ENCODE measurements at regions not wholly inside any gene's neighbourhood (a gene's known extent, or its start where the extent isn't known, plus 50 kb on each side); places are given as distances from the start of the nearest gene placed in this dataset.

- no CpG with 5 or more reads among the region's 2 CpGs for WGBS (ENCODE audit: insufficient coverage, insufficient read length)
- H3K27ac ChIP-seq (ENCODE audit: low read length) = no peak overlapping the region
- no peaks in the 10 kb centered on the region for H3K9me3 ChIP-seq (ENCODE audit: control insufficient read depth, insufficient read depth, low read length)
- H3K27me3 ChIP-seq (ENCODE audit: control insufficient read depth, insufficient read depth, low read length) = no peaks in the 10 kb centered on the region
- DNase-seq (ENCODE audit: low read depth, low spot score) = no peak
- no peaks in the 10 kb centered on the region for H3K36me3 ChIP-seq (ENCODE audit: control insufficient read depth, insufficient read depth, low read length)
- no peaks in the 10 kb centered on the region for H3K4me1 ChIP-seq (ENCODE audit: control insufficient read depth, insufficient read depth, low read length)
- no peak overlapping the region for H3K4me3 ChIP-seq (ENCODE audit: low read length)
Measured at GRCh38 chr13:53321296-53321801, 292.7 kb downstream of the OLFM4 start.

GRCh38 chr13:53324656-53325055 lies 296.0 kb downstream of the OLFM4 start:
- Histone ChIP-seq H3K4me3 (ENCODE audit: low read length) (no peak overlapping the region), H3K9me3 (ENCODE audit: control insufficient read depth, insufficient read depth, low read length) (no peaks in the 10 kb centered on the region), H3K36me3 (ENCODE audit: control insufficient read depth, insufficient read depth, low read length) (no peaks in the 10 kb centered on the region), H3K27me3 (ENCODE audit: control insufficient read depth, insufficient read depth, low read length) (no peaks in the 10 kb centered on the region), H3K27ac (ENCODE audit: low read length) (no peak overlapping the region), H3K4me1 (ENCODE audit: control insufficient read depth, insufficient read depth, low read length) (no peaks in the 10 kb centered on the region)
- no peak for DNase-seq (ENCODE audit: low read depth, low spot score)
- no CpG with 5 or more reads among the region's 2 CpGs for WGBS (ENCODE audit: insufficient coverage, insufficient read length)

GRCh38 chr13:53326716-53327115 lies 298.1 kb downstream of the OLFM4 start:
- Histone ChIP-seq H3K4me3 (ENCODE audit: low read length) (no peak overlapping the region), H3K4me1 (ENCODE audit: control insufficient read depth, insufficient read depth, low read length) (no peaks in the 10 kb centered on the region), H3K36me3 (ENCODE audit: control insufficient read depth, insufficient read depth, low read length) (no peaks in the 10 kb centered on the region), H3K9me3 (ENCODE audit: control insufficient read depth, insufficient read depth, low read length) (no peaks in the 10 kb centered on the region), H3K27ac (ENCODE audit: low read length) (no peak overlapping the region), H3K27me3 (ENCODE audit: control insufficient read depth, insufficient read depth, low read length) (no peaks in the 10 kb centered on the region)
- no CpG with 5 or more reads among the region's 1 CpG for WGBS (ENCODE audit: insufficient coverage, insufficient read length)
- DNase-seq (ENCODE audit: low read depth, low spot score) = no peak

GRCh38 chr13:53327680-53328315 lies 299.2 kb downstream of the OLFM4 start:
- no peaks in the 10 kb centered on the region for H3K9me3 ChIP-seq (ENCODE audit: control insufficient read depth, insufficient read depth, low read length)
- no peaks in the 10 kb centered on the region for H3K36me3 ChIP-seq (ENCODE audit: control insufficient read depth, insufficient read depth, low read length)
- no CpG with 5 or more reads among the region's 4 CpGs for WGBS (ENCODE audit: insufficient coverage, insufficient read length)
- no peak for DNase-seq (ENCODE audit: low read depth, low spot score)
- H3K27me3 ChIP-seq (ENCODE audit: control insufficient read depth, insufficient read depth, low read length) = no peaks in the 10 kb centered on the region
- no peaks in the 10 kb centered on the region for H3K4me1 ChIP-seq (ENCODE audit: control insufficient read depth, insufficient read depth, low read length)
- no peak overlapping the region for H3K27ac ChIP-seq (ENCODE audit: low read length)
- no peak overlapping the region for H3K4me3 ChIP-seq (ENCODE audit: low read length)

- WGBS (ENCODE audit: insufficient coverage, insufficient read length) = no CpG with 5 or more reads among the region's 4 CpGs
- Histone ChIP-seq H3K27ac (ENCODE audit: low read length) (no peak overlapping the region), H3K27me3 (ENCODE audit: control insufficient read depth, insufficient read depth, low read length) (no peaks in the 10 kb centered on the region; the same call in 1 of the 2 replicates), H3K36me3 (ENCODE audit: control insufficient read depth, insufficient read depth, low read length) (no peaks in the 10 kb centered on the region), H3K4me1 (ENCODE audit: control insufficient read depth, insufficient read depth, low read length) (no peaks in the 10 kb centered on the region; the same call in 1 of the 2 replicates), H3K9me3 (ENCODE audit: control insufficient read depth, insufficient read depth, low read length) (no peaks in the 10 kb centered on the region), H3K4me3 (ENCODE audit: low read length) (no peak overlapping the region)
- DNase-seq (ENCODE audit: low read depth, low spot score) = no peak
Measured at GRCh38 chr13:53336441-53337160, 308.0 kb downstream of the OLFM4 start.

- Histone ChIP-seq H3K27ac (ENCODE audit: low read length) (no peak overlapping the region), H3K9me3 (ENCODE audit: control insufficient read depth, insufficient read depth, low read length) (no peaks in the 10 kb centered on the region), H3K27me3 (ENCODE audit: control insufficient read depth, insufficient read depth, low read length) (peaks cover 4% of the 10 kb centered on the region; the same call in 1 of the 2 replicates), H3K4me3 (ENCODE audit: low read length) (no peak overlapping the region), H3K4me1 (ENCODE audit: control insufficient read depth, insufficient read depth, low read length) (peaks cover 4% of the 10 kb centered on the region; the same call in 1 of the 2 replicates), H3K36me3 (ENCODE audit: control insufficient read depth, insufficient read depth, low read length) (no peaks in the 10 kb centered on the region)
- WGBS (ENCODE audit: insufficient coverage, insufficient read length) = no CpG with 5 or more reads among the region's 3 CpGs
- DNase-seq (ENCODE audit: low read depth, low spot score) = no peak
Measured at GRCh38 chr13:53338760-53339159, 310.1 kb downstream of the OLFM4 start.

GRCh38 chr13:53340505-53341143 lies 312.0 kb downstream of the OLFM4 start:
- Histone ChIP-seq H3K4me1 (ENCODE audit: control insufficient read depth, insufficient read depth, low read length) (peaks cover 4% of the 10 kb centered on the region; the same call in 1 of the 2 replicates), H3K27ac (ENCODE audit: low read length) (no peak overlapping the region), H3K9me3 (ENCODE audit: control insufficient read depth, insufficient read depth, low read length) (no peaks in the 10 kb centered on the region), H3K27me3 (ENCODE audit: control insufficient read depth, insufficient read depth, low read length) (peaks cover 7% of the 10 kb centered on the region), H3K36me3 (ENCODE audit: control insufficient read depth, insufficient read depth, low read length) (no peaks in the 10 kb centered on the region), H3K4me3 (ENCODE audit: low read length) (no peak overlapping the region)
- WGBS (ENCODE audit: insufficient coverage, insufficient read length) = no CpG with 5 or more reads among the region's 1 CpG
- no peak for DNase-seq (ENCODE audit: low read depth, low spot score)

GRCh38 chr13:53341144-53341510 lies 312.5 kb downstream of the OLFM4 start:
- Histone ChIP-seq H3K27me3 (ENCODE audit: control insufficient read depth, insufficient read depth, low read length) (peaks cover 7% of the 10 kb centered on the region), H3K36me3 (ENCODE audit: control insufficient read depth, insufficient read depth, low read length) (no peaks in the 10 kb centered on the region), H3K27ac (ENCODE audit: low read length) (no peak overlapping the region), H3K4me1 (ENCODE audit: control insufficient read depth, insufficient read depth, low read length) (peaks cover 4% of the 10 kb centered on the region; the same call in 1 of the 2 replicates), H3K4me3 (ENCODE audit: low read length) (no peak overlapping the region), H3K9me3 (ENCODE audit: control insufficient read depth, insufficient read depth, low read length) (no peaks in the 10 kb centered on the region)
- no peak for DNase-seq (ENCODE audit: low read depth, low spot score)
- no CpG with 5 or more reads among the region's 3 CpGs for WGBS (ENCODE audit: insufficient coverage, insufficient read length)

- DNase-seq (ENCODE audit: low read depth, low spot score) = no peak
- no peak overlapping the region for H3K27ac ChIP-seq (ENCODE audit: low read length)
- WGBS (ENCODE audit: insufficient coverage, insufficient read length) = no CpG with 5 or more reads among the region's 3 CpGs
- peaks cover 8% of the 10 kb centered on the region for H3K27me3 ChIP-seq (ENCODE audit: control insufficient read depth, insufficient read depth, low read length)
- H3K9me3 ChIP-seq (ENCODE audit: control insufficient read depth, insufficient read depth, low read length) = no peaks in the 10 kb centered on the region
- H3K4me1 ChIP-seq (ENCODE audit: control insufficient read depth, insufficient read depth, low read length) = peaks cover 4% of the 10 kb centered on the region; the same call in 1 of the 2 replicates
- H3K4me3 ChIP-seq (ENCODE audit: low read length) = no peak overlapping the region
- no peaks in the 10 kb centered on the region for H3K36me3 ChIP-seq (ENCODE audit: control insufficient read depth, insufficient read depth, low read length)
Measured at GRCh38 chr13:53342623-53343360, 314.2 kb downstream of the OLFM4 start.

- no peak overlapping the region for H3K27ac ChIP-seq (ENCODE audit: low read length)
- H3K4me3 ChIP-seq (ENCODE audit: low read length) = no peak overlapping the region
- H3K36me3 ChIP-seq (ENCODE audit: control insufficient read depth, insufficient read depth, low read length) = no peaks in the 10 kb centered on the region
- peaks cover 10% of the 10 kb centered on the region for H3K27me3 ChIP-seq (ENCODE audit: control insufficient read depth, insufficient read depth, low read length)
- no peaks in the 10 kb centered on the region for H3K9me3 ChIP-seq (ENCODE audit: control insufficient read depth, insufficient read depth, low read length)
- H3K4me1 ChIP-seq (ENCODE audit: control insufficient read depth, insufficient read depth, low read length) = peaks cover 4% of the 10 kb centered on the region; the same call in 1 of the 2 replicates
- no CpG with 5 or more reads among the region's 1 CpG for WGBS (ENCODE audit: insufficient coverage, insufficient read length)
- DNase-seq (ENCODE audit: low read depth, low spot score) = peak; percentile 47
Measured at GRCh38 chr13:53343361-53343744, 314.7 kb downstream of the OLFM4 start.
